A673 (cell line): ENCODE measurements at regions not wholly inside any gene's neighbourhood (a gene's known extent, or its start where the extent isn't known, plus 50 kb on each side); places are given as distances from the start of the nearest gene placed in this dataset.

ENCODE experiments used
- BruUV-seq: library from RNA; stranded (reverse); fragments of 400-500 nt; replicated peaks from 2 replicates; lab custom pipeline; 2021; lab: Mats Ljungman, UMichigan
- CTCF ChIA-PET: fragments of 300-600 bp; sonication (Branson Sonifier 250); formaldehyde crosslinking; loops from one replicate; lab custom pipeline; 2022; ENCODE audit warnings: antibody characterized with exemption; lab: Charles Lee
- POLR2A ChIA-PET: fragments of 300-600 bp; sonication (Branson Sonifier 250); formaldehyde crosslinking; loops from one replicate; lab custom pipeline; 2022; ENCODE audit warnings: antibody characterized with exemption; ENCODE audit not compliant: low non-redundant PET; lab: Charles Lee
- DNase-seq: peaks from one replicate; pipeline ENCODE4 v3.0.0-alpha.2; 2015; ENCODE audit warnings: low spot score
- H3K27ac ChIP-seq: fragments of 200-600 bp; sonication (generic); 2 replicates; pipeline ENCODE4 v1.5.1; 2016; ENCODE audit warnings: mixed run types, low read depth, mild to moderate bottlenecking, mixed read lengths, antibody characterized with exemption, low read length; ENCODE audit not compliant: poor library complexity, severe bottlenecking
- H3K27me3 ChIP-seq: fragments of 200-600 bp; sonication (generic); replicated peaks from 2 replicates; pipeline ENCODE4 v1.6.1; 2017; ENCODE audit warnings: mixed run types, low read depth, mild to moderate bottlenecking, mixed read lengths, antibody characterized with exemption, low read length; ENCODE audit not compliant: insufficient read depth, poor library complexity
- H3K36me3 ChIP-seq: fragments of 200-600 bp; sonication (generic); 2 replicates; pipeline ENCODE4 v1.6.1; 2016; ENCODE audit warnings: mixed run types, mild to moderate bottlenecking, mixed read lengths, antibody characterized with exemption, low read length; ENCODE audit not compliant: insufficient read depth, poor library complexity, severe bottlenecking
- H3K4me1 ChIP-seq: fragments of 200-600 bp; sonication (generic); 2 replicates; pipeline ENCODE4 v1.6.1; 2017; ENCODE audit warnings: mixed run types, mild to moderate bottlenecking, mixed read lengths, antibody characterized with exemption, low read length; ENCODE audit not compliant: insufficient read depth, poor library complexity, severe bottlenecking
- H3K4me3 ChIP-seq: fragments of 200-600 bp; sonication (generic); 2 replicates; pipeline ENCODE4 v1.5.1; 2016; ENCODE audit warnings: low read depth, mixed run types, mild to moderate bottlenecking, mixed read lengths, low read length; ENCODE audit not compliant: poor library complexity, severe bottlenecking
- H3K9me3 ChIP-seq: fragments of 200-600 bp; sonication (generic); 2 replicates; pipeline ENCODE4 v1.6.1; 2016; ENCODE audit warnings: mixed run types, low read depth, mild to moderate bottlenecking, mixed read lengths, antibody characterized with exemption, low read length; ENCODE audit not compliant: poor library complexity, severe bottlenecking
- CTCF ChIP-seq: fragments of 300-800, 200-600 bp; sonication (generic); conservative IDR thresholded peaks from 2 replicates; pipeline ENCODE4 v1.5.1; 2017; ENCODE audit warnings: low read depth, mild to moderate bottlenecking, antibody characterized with exemption, low read length, moderate library complexity, mixed read lengths
- EZH2 ChIP-seq: fragments of 200-600 bp; sonication (generic); IDR thresholded peaks from 2 replicates; pipeline ENCODE4 v1.6.1; 2017; ENCODE audit warnings: borderline replicate concordance, low read depth, mild to moderate bottlenecking, mixed read lengths, antibody characterized with exemption, low read length; ENCODE audit not compliant: poor library complexity, severe bottlenecking
- intact Hi-C: fragments of 100-400 bp; cut with micrococcal nuclease; formaldehyde crosslinking; loops from one replicate; pipeline ENCODE4 v1.10.0; 2022; ENCODE audit not compliant: unreplicated experiment

DNA sequence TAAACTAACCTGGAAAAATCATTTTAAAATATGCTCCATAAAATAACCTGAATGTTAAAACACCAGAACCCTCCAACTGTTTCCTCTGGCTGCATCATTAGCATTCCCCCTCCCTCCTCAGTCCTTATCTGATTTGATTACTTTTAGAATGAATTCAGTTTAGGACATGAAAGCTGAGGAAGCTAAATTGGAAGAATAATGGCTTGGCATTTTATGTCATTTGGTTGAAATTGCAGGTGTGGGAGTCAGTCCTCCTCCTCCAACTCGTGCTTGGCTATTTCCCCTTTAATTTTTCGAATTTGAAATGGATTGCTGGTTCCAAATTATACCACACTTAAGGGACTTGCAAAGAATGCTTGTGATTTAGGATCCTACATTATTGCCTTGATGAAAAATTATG lies 473.0 kb upstream of the STXBP6 start:
- Histone ChIP-seq H3K4me1 (no peaks in the 10 kb centered on the region), H3K27me3 (no peaks in the 10 kb centered on the region), H3K36me3 (no peaks in the 10 kb centered on the region), H3K9me3 (no peaks in the 10 kb centered on the region), H3K4me3 (no peak overlapping the region), H3K27ac (no peak overlapping the region)
- TF ChIP-seq CTCF (no peak), EZH2 (no peak)
- no TSS peak for BruUV-seq
- DNase-seq: no peak
- ChIA-PET POLR2A (no interaction called here), CTCF (no interaction called here)
- intact Hi-C loops: no loop called here

DNA sequence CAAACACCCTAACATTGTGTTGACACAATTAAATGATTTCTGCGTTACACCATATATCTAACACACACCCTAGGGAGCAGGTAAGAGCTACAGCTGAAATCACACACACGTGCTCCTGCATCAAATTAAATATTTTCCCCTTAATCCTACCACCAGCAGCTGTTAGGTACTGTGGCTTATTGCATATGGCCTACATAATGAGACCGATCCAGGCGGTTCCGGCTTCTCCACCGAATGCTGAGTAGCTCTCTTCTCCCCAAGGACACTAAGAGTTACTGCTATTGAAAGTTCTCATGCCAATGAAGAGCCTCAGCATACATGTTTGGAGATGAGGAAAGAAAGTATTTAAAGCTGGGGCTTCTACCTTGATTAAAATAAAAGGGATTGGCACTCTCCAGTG lies 472.2 kb upstream of the STXBP6 start:
- H3K27me3 ChIP-seq: no peaks in the 10 kb centered on the region
- no peaks in the 10 kb centered on the region for H3K36me3 ChIP-seq
- no peak overlapping the region for H3K4me3 ChIP-seq
- POLR2A ChIA-PET: no interaction called here
- intact Hi-C loops: no loop called here
- no peak for DNase-seq
- H3K9me3 ChIP-seq: no peaks in the 10 kb centered on the region
- BruUV-seq: no TSS peak
- CTCF ChIA-PET: no interaction called here
- no peak overlapping the region for H3K27ac ChIP-seq
- TF ChIP-seq EZH2: no peak
- TF ChIP-seq CTCF: no peak
- H3K4me1 ChIP-seq: no peaks in the 10 kb centered on the region

DNA sequence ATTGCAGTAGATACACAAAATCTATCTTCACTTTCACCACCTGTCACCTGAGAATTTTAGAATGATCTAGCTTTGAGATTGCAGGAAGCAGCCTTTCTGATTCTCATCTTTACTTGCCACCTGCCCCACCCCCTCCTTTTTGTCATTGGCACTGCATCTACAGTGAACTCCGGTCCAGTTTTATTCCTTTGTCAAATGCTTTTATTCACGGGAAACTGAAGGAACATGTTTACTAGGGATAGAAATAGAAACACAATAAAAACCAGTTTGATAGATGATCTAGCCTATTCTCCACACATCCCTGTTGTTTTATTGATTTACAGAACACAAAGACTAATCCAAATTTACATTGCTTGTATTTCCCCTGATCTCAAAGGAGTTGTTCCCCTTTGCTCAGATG lies 471.7 kb upstream of the STXBP6 start:
- CTCF ChIA-PET: no interaction called here
- no peak overlapping the region for H3K4me3 ChIP-seq
- H3K27ac ChIP-seq: no peak overlapping the region
- H3K27me3 ChIP-seq: no peaks in the 10 kb centered on the region
- TF ChIP-seq CTCF: no peak
- TF ChIP-seq EZH2: no peak
- no peaks in the 10 kb centered on the region for H3K4me1 ChIP-seq
- no peaks in the 10 kb centered on the region for H3K9me3 ChIP-seq
- POLR2A ChIA-PET: no interaction called here
- no TSS peak for BruUV-seq
- intact Hi-C loops: no loop called here
- no peaks in the 10 kb centered on the region for H3K36me3 ChIP-seq
- DNase-seq: no peak
